Pancreas (tissue), 10 donors: ENCODE measurements at regions not wholly inside any gene's neighbourhood (a gene's known extent, or its start where the extent isn't known, plus 50 kb on each side); places are given as distances from the start of the nearest gene placed in this dataset.

Experiments used
- ATAC-seq, 4 donors: fragments of 200-7000 bp; cut with Tn5 transposase; one replicate each; pipeline versions ENCODE4 v1.8.0 to v1.9.1; 2020; ENCODE audit warnings: mild to moderate bottlenecking in 4 of 4, moderate library complexity in 4 of 4
- DNase-seq, 6 donors: peaks; one replicate each; pipeline ENCODE4 v3.0.0-alpha.2; 2020
- FAIRE-seq: peaks from 2 replicates; lab custom pipeline; 2012; peaks lifted over from hg19 to GRCh38; lab: Jason Lieb, UNC
- H3K27ac ChIP-seq, 4 donors: fragments of 200-600 bp; sonication (generic); 1 replicate in 3 of 4; 2 replicates in 1 of 4; pipeline versions ENCODE4 v1.5.0 to v1.8.0; 2020
- H3K27me3 ChIP-seq, 4 donors: fragments of 200-600 bp; one replicate each; pipeline ENCODE4 v1.8.0; 2021
- H3K36me3 ChIP-seq, 3 donors: fragments of 200-600 bp; sonication (generic) in 1 of 3; one replicate each; pipeline versions ENCODE4 v1.5.0 to v1.8.0; 2020 to 2021
- H3K4me1 ChIP-seq, 3 donors: fragments of 200-600 bp; one replicate each; pipeline ENCODE4 v1.8.0; 2021
- H3K4me3 ChIP-seq, 4 donors: fragments of 200-600 bp; sonication (generic) in 2 of 4; one replicate each; pipeline versions ENCODE4 v1.5.0 to v1.8.0; 2020 to 2021
- H3K9me3 ChIP-seq, 4 donors: fragments of 200-600 bp; one replicate each; pipeline ENCODE4 v1.8.0; 2021
- CTCF ChIP-seq, 4 donors: fragments of 200-600 bp; sonication (generic) in 3 of 4; IDR thresholded peaks; one replicate each; pipeline versions ENCODE4 v1.5.0 to v1.8.0; 2021; ENCODE audit warnings: antibody characterized with exemption in 4 of 4
- WGBS, 2 donors: extraction: QIAGEN DNeasy Blood & Tissue Kit; methylation state at CpG; one replicate each; pipeline ENCODE4 v1.1.7; 2013; 5-methylcytosine and 5-hydroxymethylcytosine counted together
- intact Hi-C, 3 donors: fragments of 100-400 bp; cut with DNase I; formaldehyde crosslinking; loops; one replicate each; pipeline versions ENCODE4 v1.11.1 to v1.14.2; 2022
- donor health status: healthy with polysubstance abuse.
- donor health status: DM: no; HTN: no; CAD: no; lungs with moderate emphysema.
- donor health status: DM: no; HTN: no; CAD: no.
- donor health status: control.
- donor health status: control.
- donor health status: Bipolar disorder and iron deficiency.
- donor health status: DM: yes; HTN: yes; CAD: no.
- donor health status: DM: no; HTN: no; CAD: no.
- donor health status: DM: no; HTN: no; CAD: no.
- donor health status: DM: yes; HTN: yes; CAD: no.

GRCh38 chr1:181160998-181161870, 72.7 kb downstream of the IER5 start:
- Histone ChIP-seq H3K27me3 (no peaks in the 10 kb centered on the region), H3K27ac (no peak overlapping the region), H3K4me1 (no peaks in the 10 kb centered on the region), H3K9me3 (no peaks in the 10 kb centered on the region), H3K4me3 (no peak overlapping the region), H3K36me3 (no peaks in the 10 kb centered on the region)
- WGBS, 2 donors: 71 to 76% methylated on average over 15 of the region's 15 CpGs
- no peak for TF ChIP-seq CTCF (IDR thresholded peaks at IDR 0.05)
- ATAC-seq: no peak
- no peak for DNase-seq
- FAIRE-seq: no peak
- intact Hi-C loops: no loop called here

- FAIRE-seq: no peak
- intact Hi-C loops: no loop called here
- no peaks in the 10 kb centered on the region for H3K9me3 ChIP-seq
Observed at GRCh38 chr1:181163662-181164061, 75.2 kb downstream of the IER5 start.

GRCh38 chr1:181166377-181167196, 78.1 kb downstream of the IER5 start:
- ATAC-seq: peak; percentile 98 to 100 (median 100)
- peak; percentile 80 for FAIRE-seq
- WGBS, 2 donors: 25% methylated on average over 14 of the region's 14 CpGs
- intact Hi-C loops: loop anchor here in 1 of 3 donors (5.0 kb wide), 1 partner anchor 284 kb away; no protein-coding TSS in a partner anchor
- H3K4me3 ChIP-seq: no peak overlapping the region
- H3K27me3 ChIP-seq: no peaks in the 10 kb centered on the region
- TF ChIP-seq CTCF (IDR thresholded peaks at IDR 0.05): peak; percentile 69 to 82 (median 80)
- no peaks in the 10 kb centered on the region for H3K36me3 ChIP-seq
- no peaks in the 10 kb centered on the region for H3K9me3 ChIP-seq
- H3K4me1 ChIP-seq: no peaks in the 10 kb centered on the region
- DNase-seq: peak in 5 of 6 donors; percentile 50 to 76 (median 56)
- H3K27ac ChIP-seq: no peak overlapping the region

More at GRCh38 chr1:181163662-181164061, 75.2 kb downstream of the IER5 start:
- DNase-seq (no peak), ATAC-seq (no peak)
- no peak overlapping the region for H3K27ac ChIP-seq
- H3K27me3 ChIP-seq: no peaks in the 10 kb centered on the region
- no peak overlapping the region for H3K4me3 ChIP-seq
- no peaks in the 10 kb centered on the region for H3K4me1 ChIP-seq
- no peaks in the 10 kb centered on the region for H3K36me3 ChIP-seq
- no peak for TF ChIP-seq CTCF (IDR thresholded peaks at IDR 0.05)

GRCh38 chr1:181169281-181169865, 80.9 kb downstream of the IER5 start:
- no peak for DNase-seq
- no peak for FAIRE-seq
- H3K9me3 ChIP-seq: no peaks in the 10 kb centered on the region
- no peaks in the 10 kb centered on the region for H3K36me3 ChIP-seq
- H3K4me3 ChIP-seq: no peak overlapping the region
- intact Hi-C loops: loop anchor here in 1 of 3 donors (5.0 kb wide), 1 partner anchor 287 kb away; no protein-coding TSS in a partner anchor
- H3K4me1 ChIP-seq: no peaks in the 10 kb centered on the region
- ATAC-seq: no peak
- 62 to 73% methylated on average over 8 of the region's 8 CpGs for WGBS, 2 donors
- H3K27me3 ChIP-seq: no peaks in the 10 kb centered on the region
- H3K27ac ChIP-seq: no peak overlapping the region
- TF ChIP-seq CTCF (IDR thresholded peaks at IDR 0.05): no peak
